HEK293T (cell line): ENCODE measurements at regions not wholly inside any gene's neighbourhood (a gene's known extent, or its start where the extent isn't known, plus 50 kb on each side); places are given as distances from the start of the nearest gene placed in this dataset.
"Not testable (repeated sequence)": the region's sequence is repeated elsewhere in the genome, so short reads cannot be mapped to it uniquely, and the experiment has no call there.

Experiments used
- CTCF ChIA-PET: fragments of 350-600 bp; formaldehyde crosslinking; extraction: SDS; loops from one replicate; lab custom pipeline; 2021; ENCODE audit warnings: antibody characterized with exemption, inconsistent platforms; lab: Yijun Ruan, JAX
- POLR2A ChIA-PET: fragments of 350-600 bp; formaldehyde crosslinking; extraction: SDS; loops from one replicate; lab custom pipeline; 2020; ENCODE audit warnings: antibody characterized with exemption, inconsistent platforms; lab: Yijun Ruan, JAX
- DNase-seq: peaks from one replicate; pipeline ENCODE4 v3.0.0; 2012; ENCODE audit warnings: mixed read lengths; ENCODE audit errors: extremely low spot score
- ARNT ChIP-seq: fragments of 450-650 bp; IDR thresholded peaks from 2 replicates; pipeline ENCODE4 v1.6.1; 2017; ENCODE audit warnings: mild to moderate bottlenecking
- BHLHE40 ChIP-seq: fragments of 450-650 bp; IDR thresholded peaks from 2 replicates; pipeline ENCODE4 v1.6.1; 2016; ENCODE audit warnings: mild to moderate bottlenecking, moderate library complexity, borderline replicate concordance
- CTBP1 ChIP-seq: fragments of 450-650 bp; IDR thresholded peaks from 2 replicates; pipeline ENCODE4 v1.6.1; 2016; ENCODE audit warnings: borderline replicate concordance
- ELF4 ChIP-seq: fragments of 450-650 bp; IDR thresholded peaks from 2 replicates; pipeline ENCODE4 v1.6.1; 2017; ENCODE audit warnings: antibody characterized with exemption
- FOXA1 ChIP-seq: fragments of 450-650 bp; IDR thresholded peaks from 2 replicates; pipeline ENCODE4 v1.6.1; 2016; ENCODE audit warnings: mild to moderate bottlenecking
- FOXK2 ChIP-seq: fragments of 450-650 bp; IDR thresholded peaks from 2 replicates; pipeline ENCODE4 v1.6.1; 2016; ENCODE audit warnings: mild to moderate bottlenecking
- FOXM1 ChIP-seq: fragments of 450-650 bp; IDR thresholded peaks from 2 replicates; pipeline ENCODE4 v1.6.1; 2017; ENCODE audit warnings: mild to moderate bottlenecking, borderline replicate concordance
- HDGF ChIP-seq: fragments of 450-650 bp; IDR thresholded peaks from 2 replicates; pipeline ENCODE4 v1.6.1; 2017; ENCODE audit warnings: antibody characterized with exemption, borderline replicate concordance
- L3MBTL2 ChIP-seq: fragments of 450-650 bp; conservative IDR thresholded peaks from 2 replicates; pipeline ENCODE4 v1.6.1; 2016; ENCODE audit warnings: mild to moderate bottlenecking
- LEF1 ChIP-seq: fragments of 450-650 bp; IDR thresholded peaks from 2 replicates; pipeline ENCODE4 v1.6.1; 2017; ENCODE audit warnings: mild to moderate bottlenecking, borderline replicate concordance
- NFRKB ChIP-seq: fragments of 450-650 bp; IDR thresholded peaks from 2 replicates; pipeline ENCODE4 v1.6.1; 2016; ENCODE audit warnings: mild to moderate bottlenecking, moderate library complexity
- SP1 ChIP-seq: fragments of 450-650 bp; IDR thresholded peaks from 2 replicates; pipeline ENCODE4 v1.6.1; 2017
- SUZ12 ChIP-seq: fragments of 450-650 bp; IDR thresholded peaks from 2 replicates; pipeline ENCODE4 v1.6.1; 2016; ENCODE audit warnings: mild to moderate bottlenecking
- TARDBP ChIP-seq: fragments of 450-650 bp; IDR thresholded peaks from 2 replicates; pipeline ENCODE4 v1.6.1; 2016
- ZNF384 ChIP-seq: fragments of 450-650 bp; IDR thresholded peaks from 2 replicates; pipeline ENCODE4 v1.6.1; 2016
- TF ChIP-seq, protein P1 (sequence below): fragments of 450-650 bp; IDR thresholded peaks from 2 replicates; pipeline ENCODE4 v1.6.1; 2016

- ChIA-PET CTCF (no interaction called here), POLR2A (no interaction called here)
- TF ChIP-seq TARDBP (no peak), BHLHE40 (no peak), SP1 (no peak), HDGF (no peak), FOXA1 (no peak)
- TF ChIP-seq, protein P1, sequence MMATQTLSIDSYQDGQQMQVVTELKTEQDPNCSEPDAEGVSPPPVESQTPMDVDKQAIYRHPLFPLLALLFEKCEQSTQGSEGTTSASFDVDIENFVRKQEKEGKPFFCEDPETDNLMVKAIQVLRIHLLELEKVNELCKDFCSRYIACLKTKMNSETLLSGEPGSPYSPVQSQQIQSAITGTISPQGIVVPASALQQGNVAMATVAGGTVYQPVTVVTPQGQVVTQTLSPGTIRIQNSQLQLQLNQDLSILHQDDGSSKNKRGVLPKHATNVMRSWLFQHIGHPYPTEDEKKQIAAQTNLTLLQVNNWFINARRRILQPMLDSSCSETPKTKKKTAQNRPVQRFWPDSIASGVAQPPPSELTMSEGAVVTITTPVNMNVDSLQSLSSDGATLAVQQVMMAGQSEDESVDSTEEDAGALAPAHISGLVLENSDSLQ = no peak
- DNase-seq = no peak
Observed at GRCh38 chr3:153547970-153548369, 385.9 kb downstream of the RAP2B start.

DNA sequence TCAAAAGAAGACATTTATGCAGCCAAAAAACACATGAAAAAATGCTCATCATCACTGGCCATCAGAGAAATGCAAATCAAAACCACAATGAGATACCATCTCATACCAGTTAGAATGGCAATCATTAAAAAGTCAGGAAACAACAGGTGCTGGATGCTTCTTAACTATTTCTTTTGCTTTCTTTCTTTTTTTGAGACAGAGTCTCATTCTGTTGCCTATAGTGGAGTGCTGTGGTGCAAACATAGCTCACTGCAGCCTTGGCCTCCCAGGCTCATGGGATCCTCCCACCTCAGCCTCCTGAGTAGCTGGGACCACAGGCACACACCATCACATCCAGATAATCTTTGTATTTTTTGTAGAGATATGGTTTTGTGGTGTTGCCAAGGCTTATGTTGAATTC lies 387.7 kb downstream of the RAP2B start:
- DNase-seq, POLR2A ChIA-PET, CTCF ChIA-PET: not testable (repeated sequence)

GRCh38 chr3:153551536-153552285 lies 389.7 kb downstream of the RAP2B start:
- POLR2A ChIA-PET = no interaction called here
- CTCF ChIA-PET = no interaction called here

DNA sequence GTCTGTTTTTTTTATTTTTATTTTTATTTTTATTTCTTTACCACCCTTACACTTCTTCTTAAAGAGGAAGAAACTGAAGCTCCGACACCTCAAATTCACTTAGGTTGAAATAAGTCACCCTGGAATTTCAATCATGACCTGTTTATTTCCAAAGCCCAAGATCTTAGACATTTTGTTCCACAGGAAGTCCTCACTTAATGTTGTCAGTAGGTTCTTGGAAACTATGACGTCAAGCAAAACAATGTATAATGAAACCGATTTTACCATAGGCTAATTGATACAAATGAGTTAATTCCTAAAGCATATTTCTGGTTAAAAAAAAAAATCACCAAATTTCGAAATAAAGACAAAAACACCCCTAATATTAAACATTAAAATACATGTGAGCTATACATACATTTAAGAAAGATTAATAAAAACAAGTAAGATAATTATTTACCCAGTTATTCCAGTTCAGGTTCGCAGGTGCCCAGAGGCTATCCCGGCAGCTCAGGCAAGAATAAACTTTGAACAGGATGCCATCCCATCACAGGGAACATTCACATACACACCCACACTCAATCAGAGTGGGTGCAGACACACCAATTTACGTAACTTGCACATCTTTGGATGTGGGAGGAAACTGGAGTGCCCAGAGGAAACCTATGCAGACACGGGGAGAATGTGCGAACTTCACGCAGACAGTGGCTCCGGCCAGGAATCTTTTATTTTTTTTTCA lies 391.0 kb downstream of the RAP2B start:
- TF ChIP-seq, protein P1 = no peak
- TF ChIP-seq FOXM1 = no peak
- TF ChIP-seq ELF4 = no peak
- no peak for TF ChIP-seq BHLHE40
- TF ChIP-seq TARDBP = no peak
- TF ChIP-seq NFRKB = no peak
- no peak for TF ChIP-seq SP1
- no peak for TF ChIP-seq SUZ12
- no peak for TF ChIP-seq LEF1
- TF ChIP-seq CTBP1 = no peak
- no peak for TF ChIP-seq ARNT
- no peak for TF ChIP-seq FOXK2
- ChIA-PET POLR2A (no interaction called here), CTCF (interaction anchor here (0.6 to 0.7 kb wide), 2 partner anchors 47 to 1998 kb away, joined by 3 read pairs; no protein-coding TSS in a partner anchor)
- no peak for DNase-seq

More at GRCh38 chr3:153551536-153552285, 389.7 kb downstream of the RAP2B start:
- TF ChIP-seq FOXK2 (no peak), SUZ12 (no peak), ARNT (no peak), BHLHE40 (no peak), SP1 (no peak), FOXM1 (no peak), HDGF (no peak), NFRKB (no peak), CTBP1 (no peak), ZNF384 (no peak), ELF4 (no peak), FOXA1 (no peak), TARDBP (no peak), LEF1 (no peak), L3MBTL2 (no peak)
- TF ChIP-seq, protein P1 = no peak
- DNase-seq = no peak

DNA sequence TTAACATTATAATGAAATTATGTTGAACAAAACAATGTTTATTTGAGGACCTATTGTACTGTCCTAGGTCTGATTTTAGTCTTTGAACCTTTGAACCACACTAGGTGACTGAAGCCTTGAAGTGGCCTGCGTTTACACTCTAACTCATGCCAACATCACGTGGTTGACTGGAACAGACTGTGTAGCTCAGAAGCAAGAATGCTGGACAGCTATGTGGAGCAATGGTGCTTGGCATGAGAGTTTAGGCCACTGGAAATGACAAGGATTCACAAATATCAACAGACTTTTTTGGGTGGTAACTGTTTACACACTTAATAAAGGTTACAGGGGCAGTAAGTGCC lies 391.5 kb downstream of the RAP2B start:
- DNase-seq = no peak
- no peak for TF ChIP-seq FOXM1
- TF ChIP-seq BHLHE40 = no peak
- TF ChIP-seq FOXA1 = no peak
- TF ChIP-seq NFRKB = no peak
- TF ChIP-seq FOXK2 = no peak
- no peak for TF ChIP-seq SP1
- TF ChIP-seq ELF4 = no peak
- no peak for TF ChIP-seq TARDBP
- no peak for TF ChIP-seq HDGF
- no peak for TF ChIP-seq LEF1
- no peak for TF ChIP-seq L3MBTL2
- TF ChIP-seq, protein P1 = no peak
- TF ChIP-seq SUZ12 = no peak
- TF ChIP-seq ARNT = no peak
- no peak for TF ChIP-seq CTBP1
- TF ChIP-seq ZNF384 = no peak
- ChIA-PET CTCF (no interaction called here), POLR2A (no interaction called here)
